HL-60 (cell line): ENCODE measurements at regions not wholly inside any gene's neighbourhood (a gene's known extent, or its start where the extent isn't known, plus 50 kb on each side); places are given as distances from the start of the nearest gene placed in this dataset.

Experiments used
- DNase-seq, 2 experiments: peaks; one replicate each; pipeline ENCODE4 v3.0.0-alpha.2; 2010 to 2020; ENCODE audit warnings: low read depth in 1 of 2, low spot score in 1 of 2
- H3K27ac ChIP-seq: fragments of 250-450 bp; sonication (Bioruptor Pico); replicated peaks from 2 replicates; pipeline ENCODE4 v1.5.1; 2020; ENCODE audit warnings: mild to moderate bottlenecking, moderate library complexity
- H3K27me3 ChIP-seq: fragments of 250-450 bp; sonication (Bioruptor Pico); 2 replicates; pipeline ENCODE4 v1.5.1; 2021; ENCODE audit warnings: mild to moderate bottlenecking, moderate library complexity; ENCODE audit not compliant: insufficient read depth, poor library complexity, severe bottlenecking
- H3K4me3 ChIP-seq: replicated peaks from 2 replicates; pipeline ENCODE4 v1.5.1; 2011; ENCODE audit warnings: mild to moderate bottlenecking, control low read depth, low read length; ENCODE audit not compliant: insufficient read depth
- GABPA ChIP-seq: IDR thresholded peaks from 2 replicates; pipeline ENCODE4 v1.6.1; 2012; ENCODE audit warnings: low read depth
- POLR2AphosphoS5 ChIP-seq: IDR thresholded peaks from 2 replicates; pipeline ENCODE4 v1.6.1; 2012; ENCODE audit warnings: low read depth
- REST ChIP-seq: IDR thresholded peaks from 2 replicates; pipeline ENCODE4 v1.6.1; 2012; ENCODE audit warnings: low read depth; ENCODE audit not compliant: insufficient replicate concordance
- SPI1 ChIP-seq: IDR thresholded peaks from 2 replicates; pipeline ENCODE4 v1.6.1; 2012; ENCODE audit warnings: low read depth, mild to moderate bottlenecking, borderline replicate concordance
- TF ChIP-seq, protein P1 (sequence below): IDR thresholded peaks from one replicate; pipeline ENCODE4 v1.5.1; 2011; ENCODE audit warnings: low read length, control low read depth, inconsistent platforms; ENCODE audit not compliant: insufficient read depth

GRCh38 chr21:28554660-28555475 is 437.8 kb downstream of the LTN1 start:
- TF ChIP-seq, protein P1, sequence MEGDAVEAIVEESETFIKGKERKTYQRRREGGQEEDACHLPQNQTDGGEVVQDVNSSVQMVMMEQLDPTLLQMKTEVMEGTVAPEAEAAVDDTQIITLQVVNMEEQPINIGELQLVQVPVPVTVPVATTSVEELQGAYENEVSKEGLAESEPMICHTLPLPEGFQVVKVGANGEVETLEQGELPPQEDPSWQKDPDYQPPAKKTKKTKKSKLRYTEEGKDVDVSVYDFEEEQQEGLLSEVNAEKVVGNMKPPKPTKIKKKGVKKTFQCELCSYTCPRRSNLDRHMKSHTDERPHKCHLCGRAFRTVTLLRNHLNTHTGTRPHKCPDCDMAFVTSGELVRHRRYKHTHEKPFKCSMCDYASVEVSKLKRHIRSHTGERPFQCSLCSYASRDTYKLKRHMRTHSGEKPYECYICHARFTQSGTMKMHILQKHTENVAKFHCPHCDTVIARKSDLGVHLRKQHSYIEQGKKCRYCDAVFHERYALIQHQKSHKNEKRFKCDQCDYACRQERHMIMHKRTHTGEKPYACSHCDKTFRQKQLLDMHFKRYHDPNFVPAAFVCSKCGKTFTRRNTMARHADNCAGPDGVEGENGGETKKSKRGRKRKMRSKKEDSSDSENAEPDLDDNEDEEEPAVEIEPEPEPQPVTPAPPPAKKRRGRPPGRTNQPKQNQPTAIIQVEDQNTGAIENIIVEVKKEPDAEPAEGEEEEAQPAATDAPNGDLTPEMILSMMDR: no peak
- TF ChIP-seq SPI1 (no peak), GABPA (no peak), POLR2AphosphoS5 (no peak), REST (no peak)
- Histone ChIP-seq H3K27ac (no peak overlapping the region), H3K4me3 (no peak overlapping the region), H3K27me3 (no peaks in the 10 kb centered on the region)
- no peak for DNase-seq

DNA sequence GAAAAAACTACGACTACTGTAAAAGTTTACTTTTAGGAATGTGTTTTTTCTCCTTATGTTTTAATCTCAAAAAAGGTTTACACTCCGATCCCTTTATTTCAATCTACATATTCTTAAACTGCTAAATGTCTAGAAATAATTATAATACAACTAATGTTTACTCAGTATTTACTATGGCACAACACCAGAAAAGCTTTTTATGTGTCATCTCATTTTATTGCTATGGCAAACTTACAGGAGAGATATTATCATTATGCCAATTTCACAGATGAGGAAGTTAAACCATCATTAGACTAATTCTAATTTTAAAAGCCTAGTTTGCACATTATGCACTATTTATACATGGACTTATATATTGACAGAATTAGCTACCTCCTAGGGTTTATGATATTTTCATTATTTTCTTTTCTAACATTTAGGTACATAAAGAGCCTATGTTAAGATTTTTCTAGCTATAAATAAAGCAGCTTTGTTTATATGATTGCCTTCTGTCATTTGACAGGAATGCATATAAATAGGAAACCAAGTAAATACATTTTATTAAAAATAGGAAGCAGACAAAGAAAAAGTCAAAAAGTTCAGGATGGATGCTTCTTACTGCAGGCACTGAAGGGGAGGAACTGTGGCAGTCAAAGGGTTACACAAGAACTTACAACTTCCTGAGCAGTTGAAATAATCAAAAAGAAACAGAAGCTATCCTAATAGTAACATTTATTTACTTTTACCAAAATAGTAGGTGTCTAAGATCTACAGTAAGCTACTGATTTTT is 442.4 kb downstream of the LTN1 start:
- no peaks in the 10 kb centered on the region for H3K27me3 ChIP-seq
- H3K4me3 ChIP-seq: no peak overlapping the region
- no peak for DNase-seq
- no peak for TF ChIP-seq REST
- no peak for TF ChIP-seq GABPA
- TF ChIP-seq, protein P1: no peak
- TF ChIP-seq SPI1: peak; percentile 20; the same call in 1 of the 2 replicates
- no peak overlapping the region for H3K27ac ChIP-seq

DNA sequence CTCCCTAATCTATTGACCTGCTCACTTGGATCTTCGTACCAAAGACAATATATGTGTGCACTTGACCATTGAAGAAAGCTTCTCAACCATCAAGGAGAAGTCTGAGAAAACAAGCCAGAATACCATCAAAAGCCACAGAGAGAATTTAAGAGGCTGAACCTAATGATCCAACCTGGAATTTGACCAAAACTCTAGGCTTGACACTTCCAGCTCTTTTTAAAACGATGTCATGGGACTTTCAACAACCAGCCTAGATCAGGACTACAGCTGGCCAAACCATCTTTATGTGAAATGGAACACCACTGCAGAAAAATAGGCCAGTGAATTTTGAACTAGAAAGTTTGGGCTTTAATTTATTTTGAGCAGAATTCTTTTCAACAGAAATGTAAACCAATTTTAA is 444.4 kb downstream of the LTN1 start:
- Histone ChIP-seq H3K27me3 (no peaks in the 10 kb centered on the region), H3K4me3 (no peak overlapping the region), H3K27ac (no peak overlapping the region)
- TF ChIP-seq GABPA (no peak), POLR2AphosphoS5 (no peak)
- no peak for DNase-seq

GRCh38 chr21:28547766-28548165 is 444.9 kb downstream of the LTN1 start:
- no peak overlapping the region for H3K4me3 ChIP-seq
- H3K27me3 ChIP-seq: no peaks in the 10 kb centered on the region
- H3K27ac ChIP-seq: no peak overlapping the region
- no peak for TF ChIP-seq REST
- TF ChIP-seq, protein P1: no peak
- no peak for TF ChIP-seq SPI1
- DNase-seq: no peak
